Activated T-helper 2 cell treated with anti-CD3 and anti-CD28 coated beads, Interferon-gamma antibody, Interleukin-2, Interleukin-4, amounts not matched to agents 10 μg/mL and 5 μg/mL and 100 μg/mL, durations not matched to agents 14 hours and 24 hours and 36 hours (primary cell): ENCODE measurements at regions not wholly inside any gene's neighbourhood (a gene's known extent, or its start where the extent isn't known, plus 50 kb on each side); places are given as distances from the start of the nearest gene placed in this dataset.
"Not testable (repeated sequence)": the region's sequence is repeated elsewhere in the genome, so short reads cannot be mapped to it uniquely, and the experiment has no call there.

Experiments used
- DNase-seq: peaks from one replicate; pipeline ENCODE4 v3.0.0; 2021; ENCODE audit warnings: low spot score
- H3K27ac Mint-ChIP-seq: one replicate; pipeline ENCODE4 v1.8.0; 2021; ENCODE audit warnings: mixed read lengths
- H3K27me3 Mint-ChIP-seq: one replicate; pipeline ENCODE4 v1.8.0; 2021; ENCODE audit warnings: low read depth, mixed read lengths
- H3K36me3 Mint-ChIP-seq: one replicate; pipeline ENCODE4 v1.8.0; 2021; ENCODE audit warnings: low read depth, mixed read lengths
- H3K4me1 Mint-ChIP-seq: one replicate; pipeline ENCODE4 v1.8.0; 2021; ENCODE audit warnings: low read depth, mixed read lengths
- H3K4me3 Mint-ChIP-seq: one replicate; pipeline ENCODE4 v1.8.0; 2021; ENCODE audit warnings: low read depth, mild to moderate bottlenecking, moderate library complexity, mixed read lengths
- H3K9me3 Mint-ChIP-seq: one replicate; pipeline ENCODE4 v1.8.0; 2021; ENCODE audit warnings: mixed read lengths
- intact Hi-C: fragments of 100-400 bp; cut with micrococcal nuclease; formaldehyde crosslinking; loops from one replicate; pipeline ENCODE4 v1.15.1; 2023

DNA sequence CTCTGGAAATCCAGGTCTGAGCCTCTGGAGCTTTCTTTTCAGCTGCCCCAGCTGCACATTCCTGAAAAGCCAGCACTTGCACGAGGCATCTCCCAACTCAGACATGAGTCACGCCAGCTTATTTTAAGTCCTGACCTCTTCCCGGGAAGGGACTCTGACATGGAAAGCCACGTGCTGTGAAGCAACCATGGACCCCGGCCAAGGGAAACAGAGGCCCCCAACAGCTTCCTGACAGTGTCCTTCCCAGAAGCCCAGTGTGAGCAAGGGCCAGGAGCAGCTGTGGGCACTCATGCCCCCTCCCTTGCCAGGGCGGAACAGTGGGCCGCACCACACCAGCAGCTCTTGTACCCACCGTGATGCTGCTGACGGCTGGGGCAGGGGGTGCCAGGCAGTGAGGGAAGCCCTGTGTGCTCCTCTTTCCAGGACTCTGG lies 118.8 kb upstream of the CADM1 start:
- intact Hi-C loops: no loop called here
- Mint-ChIP-seq H3K27me3 (no peaks in the 10 kb centered on the region), H3K27ac (no peak overlapping the region), H3K4me3 (no peak overlapping the region), H3K9me3 (no peaks in the 10 kb centered on the region), H3K36me3 (no peaks in the 10 kb centered on the region), H3K4me1 (no peaks in the 10 kb centered on the region)
- DNase-seq: no peak

DNA sequence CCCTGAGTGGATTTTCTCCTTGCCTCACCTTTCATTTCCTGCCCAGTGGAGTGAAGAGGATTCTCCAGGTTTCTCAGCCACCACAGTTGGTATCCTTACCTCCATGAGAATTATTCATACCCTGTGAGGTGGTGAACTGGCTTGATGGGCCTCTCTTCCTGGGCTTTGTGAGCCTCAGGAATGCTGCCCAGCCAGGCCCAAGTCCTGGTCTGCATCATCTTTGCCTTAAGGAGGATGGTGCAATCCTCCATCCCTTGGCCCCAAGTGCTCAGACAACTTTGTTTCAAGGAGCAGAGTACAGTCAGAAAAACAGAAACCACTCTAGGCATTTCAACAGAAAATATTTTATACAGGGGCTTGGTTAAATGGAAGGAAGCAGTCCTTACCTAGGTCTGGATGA lies 114.2 kb upstream of the CADM1 start:
- intact Hi-C loops: no loop called here
- H3K36me3 Mint-ChIP-seq: no peaks in the 10 kb centered on the region
- no peaks in the 10 kb centered on the region for H3K27me3 Mint-ChIP-seq
- H3K27ac Mint-ChIP-seq: no peak overlapping the region
- no peak for DNase-seq
- no peaks in the 10 kb centered on the region for H3K9me3 Mint-ChIP-seq
- no peak overlapping the region for H3K4me3 Mint-ChIP-seq
- no peaks in the 10 kb centered on the region for H3K4me1 Mint-ChIP-seq

DNA sequence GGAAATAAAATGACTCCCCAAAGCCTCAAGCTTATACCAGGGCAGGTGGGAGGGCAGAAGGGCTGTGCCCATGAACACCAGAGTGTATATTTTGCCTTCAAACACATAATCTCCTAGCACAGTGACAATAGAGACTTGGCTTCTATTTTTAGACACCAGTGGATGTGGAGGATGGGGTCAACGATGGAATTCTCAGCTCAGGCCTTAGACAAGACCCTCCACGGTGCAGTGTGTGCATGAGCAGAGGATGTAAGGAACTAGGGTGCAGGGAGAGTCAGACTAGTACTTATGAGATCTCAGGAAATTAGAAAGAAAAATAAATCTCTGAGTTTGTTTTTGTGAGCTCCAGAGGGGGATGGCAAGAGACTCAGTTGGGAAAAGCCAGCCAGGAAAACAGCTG lies 113.6 kb upstream of the CADM1 start:
- DNase-seq: no peak
- H3K4me3 Mint-ChIP-seq: no peak overlapping the region
- no peak overlapping the region for H3K27ac Mint-ChIP-seq
- H3K36me3 Mint-ChIP-seq: no peaks in the 10 kb centered on the region
- no peaks in the 10 kb centered on the region for H3K4me1 Mint-ChIP-seq
- H3K9me3 Mint-ChIP-seq: no peaks in the 10 kb centered on the region
- H3K27me3 Mint-ChIP-seq: no peaks in the 10 kb centered on the region
- intact Hi-C loops: no loop called here

DNA sequence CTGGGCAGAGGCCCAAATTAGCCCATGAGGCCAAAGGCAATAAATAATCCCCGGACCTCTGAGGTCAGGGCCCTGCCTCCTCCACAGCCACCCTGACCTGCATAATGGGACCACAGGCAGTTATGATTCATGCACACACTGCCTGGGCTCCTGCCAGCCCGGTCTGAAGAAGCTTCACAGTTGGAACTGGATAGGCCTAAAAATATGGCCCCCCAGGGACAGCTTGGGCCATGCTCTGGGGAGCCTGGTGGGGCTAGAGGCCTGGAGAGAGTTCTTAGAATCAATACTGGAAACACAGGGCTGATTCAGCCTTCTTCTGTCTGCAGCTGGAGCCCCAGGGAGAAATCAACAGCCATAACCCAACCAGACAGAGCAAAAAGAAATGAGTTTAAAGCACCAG lies 112.8 kb upstream of the CADM1 start:
- intact Hi-C loops: no loop called here
- H3K9me3 Mint-ChIP-seq: no peaks in the 10 kb centered on the region
- no peak overlapping the region for H3K4me3 Mint-ChIP-seq
- H3K27me3 Mint-ChIP-seq: no peaks in the 10 kb centered on the region
- H3K27ac Mint-ChIP-seq: no peak overlapping the region
- H3K4me1 Mint-ChIP-seq: no peaks in the 10 kb centered on the region
- no peaks in the 10 kb centered on the region for H3K36me3 Mint-ChIP-seq
- no peak for DNase-seq

DNA sequence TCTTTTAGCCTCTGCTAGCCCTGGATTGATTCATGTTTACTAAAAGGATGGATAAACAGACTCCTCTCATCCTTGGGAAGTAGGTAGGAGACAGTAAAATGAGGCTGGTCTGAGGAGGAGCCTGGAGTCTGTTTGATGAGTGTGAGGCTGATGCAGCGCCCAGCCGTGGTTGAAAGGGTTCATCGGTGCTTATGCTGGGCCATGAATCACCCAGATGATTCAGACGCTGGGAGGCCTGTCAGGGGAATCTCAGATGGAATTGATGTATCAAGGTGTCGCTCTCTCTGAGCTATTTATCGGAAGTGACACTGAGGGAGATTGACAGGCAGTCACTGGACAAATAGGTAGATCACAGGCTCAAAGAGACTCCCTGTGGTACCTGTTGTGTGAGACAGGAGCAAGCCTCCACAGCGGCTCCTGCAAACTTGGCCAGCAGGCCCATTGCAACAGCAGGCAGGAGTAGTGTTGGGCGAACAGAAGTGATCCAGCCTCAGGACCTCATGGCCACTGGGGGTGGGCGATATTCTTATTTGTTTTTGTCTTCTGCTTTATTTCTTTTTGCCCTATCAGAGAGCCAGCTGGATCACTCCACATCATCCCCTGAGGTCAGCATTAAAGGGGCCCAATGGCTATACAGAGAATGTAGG lies 109.9 kb upstream of the CADM1 start:
- DNase-seq: no peak
- Mint-ChIP-seq H3K36me3 (no peaks in the 10 kb centered on the region), H3K9me3 (no peaks in the 10 kb centered on the region), H3K27ac (no peak overlapping the region), H3K4me1 (no peaks in the 10 kb centered on the region), H3K27me3 (no peaks in the 10 kb centered on the region), H3K4me3 (no peak overlapping the region)
- intact Hi-C loops: no loop called here

DNA sequence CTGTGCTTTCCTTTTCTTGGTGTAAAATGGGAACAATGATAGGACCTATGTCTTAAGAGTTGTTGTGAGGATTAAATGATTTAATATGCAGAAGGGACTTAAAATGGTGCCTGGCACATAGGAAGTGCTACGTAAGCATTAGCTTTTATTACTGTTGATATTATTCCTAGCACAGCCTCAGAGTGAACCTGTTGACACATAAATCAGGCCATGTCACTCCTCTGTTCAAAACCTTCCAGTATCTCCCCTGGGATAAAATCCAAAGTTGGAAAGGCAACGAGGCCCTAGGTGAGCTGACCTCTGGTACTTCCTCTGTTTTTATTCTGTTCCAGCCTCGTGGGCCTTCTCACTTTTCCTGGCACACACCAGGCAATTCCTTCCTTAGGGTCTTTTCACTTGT lies 108.8 kb upstream of the CADM1 start:
- H3K4me1 Mint-ChIP-seq: no peaks in the 10 kb centered on the region
- no peaks in the 10 kb centered on the region for H3K36me3 Mint-ChIP-seq
- H3K27ac Mint-ChIP-seq: no peak overlapping the region
- intact Hi-C loops: no loop called here
- H3K27me3 Mint-ChIP-seq: no peaks in the 10 kb centered on the region
- DNase-seq: no peak
- H3K4me3 Mint-ChIP-seq: no peak overlapping the region
- H3K9me3 Mint-ChIP-seq: no peaks in the 10 kb centered on the region

DNA sequence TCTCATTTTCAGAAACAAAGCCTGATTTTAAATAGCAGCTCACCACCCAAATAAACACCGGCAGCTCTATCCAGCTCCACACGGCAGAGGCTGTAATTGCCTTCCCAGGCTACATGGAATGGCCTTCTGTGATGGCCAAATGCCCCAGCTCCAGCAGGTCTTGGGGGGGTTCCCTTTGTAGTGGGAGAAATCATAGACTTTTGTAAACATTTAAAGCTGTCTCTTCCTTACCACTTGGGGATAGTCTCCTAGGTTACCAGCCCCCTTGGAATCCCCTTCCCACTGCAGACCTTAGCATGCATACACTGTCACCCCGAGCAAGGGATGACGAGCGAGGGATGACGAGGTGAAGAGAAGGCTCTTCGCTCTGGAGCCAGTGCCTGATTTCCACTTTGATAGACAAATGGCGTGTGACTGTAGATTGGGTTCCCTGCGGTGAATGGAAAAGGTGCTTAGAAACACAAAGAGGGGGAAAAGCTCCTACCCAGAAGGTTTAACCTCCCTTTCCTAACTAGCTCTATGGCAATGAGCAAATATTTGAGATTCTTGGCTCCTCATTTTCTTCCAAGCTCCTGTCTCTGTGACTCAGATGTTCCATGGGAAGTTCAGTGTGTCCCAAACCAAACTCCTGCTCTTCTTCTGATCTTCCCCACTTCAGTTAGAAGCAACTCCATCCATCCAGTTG lies 108.0 kb upstream of the CADM1 start:
- DNase-seq: no peak
- Mint-ChIP-seq H3K4me1 (no peaks in the 10 kb centered on the region), H3K27ac (no peak overlapping the region), H3K36me3 (no peaks in the 10 kb centered on the region), H3K27me3 (no peaks in the 10 kb centered on the region), H3K9me3 (no peaks in the 10 kb centered on the region), H3K4me3 (no peak overlapping the region)
- intact Hi-C loops: no loop called here

DNA sequence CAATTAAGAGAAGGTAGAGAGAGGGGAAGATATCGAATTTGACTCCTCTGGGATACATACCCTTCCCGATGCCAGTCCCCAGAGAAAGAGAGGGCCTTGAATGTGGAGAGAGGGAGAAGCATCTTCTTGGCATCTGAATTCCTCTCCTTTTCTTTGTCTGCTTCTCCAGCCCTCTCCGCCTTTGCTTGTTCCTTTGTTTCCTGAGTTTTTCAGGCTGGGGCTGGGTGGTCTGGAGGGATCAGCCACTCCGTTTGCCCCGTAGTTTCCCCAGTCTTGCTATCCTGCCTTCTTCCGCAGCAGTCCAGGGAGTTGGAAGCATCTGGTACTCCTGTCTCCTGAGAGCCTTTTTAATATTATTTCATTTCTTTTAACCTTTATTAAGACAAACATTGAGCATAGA lies 107.1 kb upstream of the CADM1 start:
- no peaks in the 10 kb centered on the region for H3K27me3 Mint-ChIP-seq
- no peak overlapping the region for H3K27ac Mint-ChIP-seq
- no peaks in the 10 kb centered on the region for H3K4me1 Mint-ChIP-seq
- intact Hi-C loops: no loop called here
- no peak for DNase-seq
- H3K4me3 Mint-ChIP-seq: no peak overlapping the region
- no peaks in the 10 kb centered on the region for H3K9me3 Mint-ChIP-seq
- no peaks in the 10 kb centered on the region for H3K36me3 Mint-ChIP-seq

DNA sequence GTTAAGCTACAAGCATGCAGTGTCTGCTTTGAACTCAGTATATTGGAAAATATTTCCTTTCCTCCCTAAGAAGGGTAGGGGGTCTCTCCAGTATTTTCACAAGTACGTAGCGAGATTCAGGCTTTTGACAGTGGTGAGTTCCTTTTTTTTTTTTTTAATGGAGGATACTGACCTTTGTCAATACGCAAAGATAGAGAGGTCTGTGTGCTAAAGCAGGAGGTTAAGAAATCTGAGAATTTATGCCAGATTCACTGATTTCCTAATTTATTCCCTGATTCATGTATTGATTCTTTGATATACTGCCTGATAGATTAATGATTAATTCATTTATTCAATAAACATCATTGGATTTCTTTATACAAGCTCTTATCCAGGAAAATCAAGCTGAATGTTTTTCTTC lies 106.7 kb upstream of the CADM1 start:
- no peaks in the 10 kb centered on the region for H3K4me1 Mint-ChIP-seq
- H3K27me3 Mint-ChIP-seq: no peaks in the 10 kb centered on the region
- no peak for DNase-seq
- no peaks in the 10 kb centered on the region for H3K36me3 Mint-ChIP-seq
- intact Hi-C loops: no loop called here
- H3K9me3 Mint-ChIP-seq: no peaks in the 10 kb centered on the region
- no peak overlapping the region for H3K27ac Mint-ChIP-seq
- no peak overlapping the region for H3K4me3 Mint-ChIP-seq

DNA sequence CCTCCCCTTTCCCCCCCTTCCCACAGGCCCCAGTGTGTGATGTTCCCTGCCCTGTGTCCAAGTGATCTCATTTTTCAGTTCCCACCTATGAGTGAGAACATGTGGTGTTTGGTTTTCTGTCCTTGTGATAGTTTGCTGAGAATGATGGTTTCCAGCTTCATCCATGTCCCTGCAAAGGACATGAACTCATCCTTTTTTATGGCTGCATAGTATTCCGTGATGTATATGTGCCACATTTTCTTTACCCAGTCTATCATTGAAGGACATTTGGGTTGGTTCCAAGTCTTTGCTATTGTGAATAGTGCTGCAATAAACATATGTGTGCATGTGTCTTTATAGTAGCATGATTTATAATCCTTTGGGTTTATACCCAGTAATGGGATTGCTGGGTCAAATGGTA lies 106.0 kb upstream of the CADM1 start:
- intact Hi-C loops, H3K27ac Mint-ChIP-seq, H3K36me3 Mint-ChIP-seq, DNase-seq, H3K4me1 Mint-ChIP-seq, H3K4me3 Mint-ChIP-seq, H3K27me3 Mint-ChIP-seq, H3K9me3 Mint-ChIP-seq: not testable (repeated sequence)

DNA sequence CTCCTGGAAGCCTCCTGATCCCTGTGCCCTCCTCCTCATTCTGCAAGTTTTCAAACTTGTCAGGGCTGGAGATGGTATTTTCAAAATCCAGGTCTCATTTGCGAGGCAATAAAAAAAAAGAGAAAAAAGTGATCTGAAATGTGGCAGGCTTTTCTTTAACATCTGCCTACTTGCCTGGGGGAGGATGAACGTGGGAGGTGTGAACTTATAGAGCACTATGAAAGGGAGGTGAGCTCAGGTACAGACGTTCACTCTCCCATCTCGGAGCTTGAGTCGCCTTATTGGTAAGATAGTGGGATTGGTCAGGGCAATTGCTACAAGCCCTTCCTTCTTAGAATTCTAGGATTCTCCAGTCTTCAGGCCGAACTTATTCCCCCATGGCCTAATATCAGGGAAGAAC lies 104.8 kb upstream of the CADM1 start:
- intact Hi-C loops: no loop called here
- H3K9me3 Mint-ChIP-seq: no peaks in the 10 kb centered on the region
- no peaks in the 10 kb centered on the region for H3K4me1 Mint-ChIP-seq
- H3K27me3 Mint-ChIP-seq: no peaks in the 10 kb centered on the region
- H3K4me3 Mint-ChIP-seq: no peak overlapping the region
- no peak for DNase-seq
- no peaks in the 10 kb centered on the region for H3K36me3 Mint-ChIP-seq
- no peak overlapping the region for H3K27ac Mint-ChIP-seq

DNA sequence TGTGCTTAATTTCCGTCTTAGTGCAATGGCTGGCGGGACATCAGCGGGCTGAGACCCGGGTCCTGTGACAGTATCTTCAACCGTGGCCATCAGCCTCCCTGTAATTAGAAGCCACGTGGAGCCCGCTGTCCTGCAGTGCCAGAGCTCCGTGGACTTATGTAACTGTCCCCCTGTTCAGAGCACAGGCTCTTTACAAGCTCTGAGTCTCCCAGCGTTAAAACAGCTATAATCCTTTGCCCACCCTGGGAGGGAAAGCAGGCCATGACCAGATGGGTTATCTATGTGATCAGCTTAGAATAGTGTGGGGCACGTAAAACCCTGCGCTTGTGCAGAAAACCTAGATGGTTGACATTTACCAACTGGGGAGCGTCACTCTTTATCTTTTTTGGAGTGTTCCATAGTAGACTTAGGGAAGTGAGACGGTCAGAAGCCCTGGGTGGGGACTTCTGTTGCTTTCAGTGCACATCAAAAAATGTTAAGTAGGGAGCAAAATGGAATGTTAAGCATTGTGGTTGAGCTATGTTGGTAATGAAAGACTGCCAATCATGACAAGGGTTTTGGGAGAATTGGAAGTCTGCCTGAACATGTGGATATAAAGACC lies 103.5 kb upstream of the CADM1 start:
- H3K36me3 Mint-ChIP-seq: no peaks in the 10 kb centered on the region
- H3K4me3 Mint-ChIP-seq: no peak overlapping the region
- H3K4me1 Mint-ChIP-seq: no peaks in the 10 kb centered on the region
- intact Hi-C loops: no loop called here
- no peaks in the 10 kb centered on the region for H3K9me3 Mint-ChIP-seq
- no peak overlapping the region for H3K27ac Mint-ChIP-seq
- H3K27me3 Mint-ChIP-seq: no peaks in the 10 kb centered on the region
- no peak for DNase-seq

DNA sequence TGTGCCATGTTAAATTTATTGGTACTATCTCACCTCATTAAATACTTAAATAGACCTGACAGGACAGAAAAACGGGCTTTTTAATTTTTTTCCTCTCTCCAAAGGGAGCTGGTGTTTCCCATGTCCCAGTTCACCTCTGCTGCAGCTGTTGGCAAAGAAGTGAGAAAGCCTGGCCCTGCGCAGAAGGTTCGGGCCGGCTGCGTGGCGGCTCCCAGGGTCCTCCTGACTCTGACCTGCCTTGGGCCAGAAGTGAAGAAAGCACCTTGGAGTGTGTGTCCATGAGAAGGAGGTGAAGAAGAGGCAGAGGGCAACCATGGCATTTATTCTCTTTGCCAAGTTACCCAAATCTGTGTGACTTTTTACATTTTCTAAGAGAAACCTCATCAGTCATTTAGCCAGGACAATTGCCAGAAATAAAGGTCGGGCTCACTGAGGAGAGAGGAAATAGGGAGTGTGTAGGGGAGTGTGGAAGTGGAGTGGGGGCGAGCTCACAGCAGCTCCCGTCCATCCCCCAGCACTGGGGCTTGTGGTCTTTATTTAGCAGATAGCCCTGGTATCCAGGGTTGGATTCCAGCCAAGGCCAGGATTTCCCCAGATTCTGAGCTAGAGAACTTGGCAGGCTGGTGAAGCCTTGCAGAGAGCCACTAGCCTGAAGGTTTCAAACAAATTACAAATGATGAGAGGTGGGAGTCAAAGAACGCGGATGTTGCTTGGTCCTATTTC lies 102.4 kb upstream of the CADM1 start:
- intact Hi-C loops: no loop called here
- no peaks in the 10 kb centered on the region for H3K4me1 Mint-ChIP-seq
- no peak overlapping the region for H3K4me3 Mint-ChIP-seq
- no peaks in the 10 kb centered on the region for H3K27me3 Mint-ChIP-seq
- H3K27ac Mint-ChIP-seq: no peak overlapping the region
- no peaks in the 10 kb centered on the region for H3K36me3 Mint-ChIP-seq
- DNase-seq: no peak
- H3K9me3 Mint-ChIP-seq: no peaks in the 10 kb centered on the region
